AG10803 (cell line): ENCODE measurements at regions not wholly inside any gene's neighbourhood (a gene's known extent, or its start where the extent isn't known, plus 50 kb on each side); places are given as distances from the start of the nearest gene placed in this dataset.

Experiments
- DNase-seq: peaks from one replicate; pipeline ENCODE4 v3.0.0; 2010; ENCODE audit warnings: low read depth
- H3K4me3 ChIP-seq: 2 replicates; pipeline ENCODE4 v1.5.1; 2011; ENCODE audit warnings: mild to moderate bottlenecking, low read length, control low read depth
- TF ChIP-seq, protein P1 (sequence below): conservative IDR thresholded peaks from 2 replicates; pipeline ENCODE4 v1.5.1; 2011; ENCODE audit warnings: mild to moderate bottlenecking, low read length, control low read depth, inconsistent platforms

- TF ChIP-seq, protein P1, sequence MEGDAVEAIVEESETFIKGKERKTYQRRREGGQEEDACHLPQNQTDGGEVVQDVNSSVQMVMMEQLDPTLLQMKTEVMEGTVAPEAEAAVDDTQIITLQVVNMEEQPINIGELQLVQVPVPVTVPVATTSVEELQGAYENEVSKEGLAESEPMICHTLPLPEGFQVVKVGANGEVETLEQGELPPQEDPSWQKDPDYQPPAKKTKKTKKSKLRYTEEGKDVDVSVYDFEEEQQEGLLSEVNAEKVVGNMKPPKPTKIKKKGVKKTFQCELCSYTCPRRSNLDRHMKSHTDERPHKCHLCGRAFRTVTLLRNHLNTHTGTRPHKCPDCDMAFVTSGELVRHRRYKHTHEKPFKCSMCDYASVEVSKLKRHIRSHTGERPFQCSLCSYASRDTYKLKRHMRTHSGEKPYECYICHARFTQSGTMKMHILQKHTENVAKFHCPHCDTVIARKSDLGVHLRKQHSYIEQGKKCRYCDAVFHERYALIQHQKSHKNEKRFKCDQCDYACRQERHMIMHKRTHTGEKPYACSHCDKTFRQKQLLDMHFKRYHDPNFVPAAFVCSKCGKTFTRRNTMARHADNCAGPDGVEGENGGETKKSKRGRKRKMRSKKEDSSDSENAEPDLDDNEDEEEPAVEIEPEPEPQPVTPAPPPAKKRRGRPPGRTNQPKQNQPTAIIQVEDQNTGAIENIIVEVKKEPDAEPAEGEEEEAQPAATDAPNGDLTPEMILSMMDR = no peak
- H3K4me3 ChIP-seq = no peak overlapping the region
- no peak for DNase-seq
Observed at GRCh38 chr3:180325533-180325932, 276.4 kb upstream of the TTC14 start.

- no peak for DNase-seq
- no peak overlapping the region for H3K4me3 ChIP-seq
- TF ChIP-seq, protein P1 = no peak
Observed at GRCh38 chr3:180325958-180326357, 276.0 kb upstream of the TTC14 start.

- no peak overlapping the region for H3K4me3 ChIP-seq
- no peak for DNase-seq
- TF ChIP-seq, protein P1 = no peak
Observed at GRCh38 chr3:180329187-180329586, 272.8 kb upstream of the TTC14 start.

GRCh38 chr3:180329847-180330246, 272.1 kb upstream of the TTC14 start:
- no peak overlapping the region for H3K4me3 ChIP-seq
- TF ChIP-seq, protein P1 = no peak
- DNase-seq = no peak

GRCh38 chr3:180330440-180330839, 271.5 kb upstream of the TTC14 start:
- no peak for DNase-seq

GRCh38 chr3:180332608-180333007, 269.4 kb upstream of the TTC14 start:
- DNase-seq = no peak
- no peak overlapping the region for H3K4me3 ChIP-seq
- TF ChIP-seq, protein P1 = no peak

More at GRCh38 chr3:180330440-180330839, 271.5 kb upstream of the TTC14 start:
- TF ChIP-seq, protein P1 = no peak
- H3K4me3 ChIP-seq = no peak overlapping the region

GRCh38 chr3:180335050-180335449, 266.9 kb upstream of the TTC14 start:
- no peak for DNase-seq
- no peak overlapping the region for H3K4me3 ChIP-seq
- TF ChIP-seq, protein P1 = no peak
